ENCODE measurements at regions not wholly inside any gene's neighbourhood (a gene's known extent, or its start where the extent isn't known, plus 50 kb on each side); places are given as distances from the start of the nearest gene placed in this dataset.
"Not testable (repeated sequence)": the region's sequence is repeated elsewhere in the genome, so short reads cannot be mapped to it uniquely, and the experiment has no call there.

DNA sequence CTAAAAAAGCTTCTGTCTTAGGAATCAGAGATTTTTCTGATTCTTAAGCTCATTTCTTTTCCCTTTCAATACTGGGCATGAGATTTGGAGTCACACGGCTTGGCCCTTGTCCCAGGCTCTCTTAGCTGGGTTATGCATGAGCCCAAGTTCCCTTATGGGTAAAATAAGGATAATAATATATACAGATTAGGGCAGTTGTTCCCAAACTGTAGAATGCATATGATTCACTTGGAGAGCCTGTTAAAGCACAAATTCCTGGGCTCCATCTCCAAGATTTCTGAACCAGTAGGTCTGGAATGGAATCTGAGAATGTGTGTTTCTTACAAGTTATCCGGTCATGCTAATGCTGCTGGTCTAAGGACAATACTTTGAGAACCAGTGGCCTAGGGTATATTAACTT is 154.0 kb downstream of the REEP3 start:
- DNase-seq (ENCODE audit: low spot score) (no peak), FAIRE-seq (no peak)

DNA sequence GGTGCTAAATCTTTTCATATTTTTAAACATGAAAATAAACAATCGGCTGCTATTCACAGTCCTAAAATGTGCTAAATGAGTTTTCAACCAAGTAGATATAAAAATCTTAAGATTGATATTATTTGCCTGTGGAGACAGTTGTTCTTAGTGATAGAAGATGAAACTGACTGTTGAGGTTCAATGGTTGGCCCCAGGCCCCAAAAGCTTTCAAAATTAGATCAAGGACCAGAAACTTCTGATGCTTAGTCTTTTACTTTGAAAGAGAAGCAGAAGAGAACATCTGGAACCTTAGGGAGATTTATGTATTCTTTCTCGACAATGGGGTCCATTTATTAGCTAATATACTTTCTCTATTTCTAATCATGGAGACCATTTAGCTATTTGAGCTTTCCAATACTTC is 155.8 kb downstream of the REEP3 start:
- FAIRE-seq, result no peak
- DNase-seq (ENCODE audit: low spot score), result no peak

DNA sequence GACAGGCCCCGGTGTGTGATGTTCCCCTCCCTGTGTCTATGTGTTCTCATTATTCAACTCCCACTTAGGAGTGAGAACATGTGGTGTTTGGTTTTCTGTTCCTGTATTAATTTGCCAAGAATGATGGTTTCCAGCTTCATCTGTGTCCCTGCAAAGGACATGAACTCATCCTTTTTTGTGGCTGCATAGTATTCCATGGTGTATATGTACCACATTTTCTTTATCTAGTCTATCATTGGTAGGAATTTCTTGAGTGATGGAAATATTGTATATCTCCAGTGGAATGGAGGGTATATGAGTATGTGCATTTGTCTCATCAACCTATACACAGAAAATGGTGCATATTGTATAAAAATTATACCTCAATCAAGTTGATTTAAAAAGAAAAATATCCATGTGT is 159.3 kb downstream of the REEP3 start:
- not testable (repeated sequence) for FAIRE-seq; DNase-seq (ENCODE audit: low spot score)

- FAIRE-seq, result no peak
- DNase-seq (ENCODE audit: low spot score), result no peak
These were observed 160.9 kb downstream of the REEP3 start for GRCh38 chr10:63681993-63682697.

DNA sequence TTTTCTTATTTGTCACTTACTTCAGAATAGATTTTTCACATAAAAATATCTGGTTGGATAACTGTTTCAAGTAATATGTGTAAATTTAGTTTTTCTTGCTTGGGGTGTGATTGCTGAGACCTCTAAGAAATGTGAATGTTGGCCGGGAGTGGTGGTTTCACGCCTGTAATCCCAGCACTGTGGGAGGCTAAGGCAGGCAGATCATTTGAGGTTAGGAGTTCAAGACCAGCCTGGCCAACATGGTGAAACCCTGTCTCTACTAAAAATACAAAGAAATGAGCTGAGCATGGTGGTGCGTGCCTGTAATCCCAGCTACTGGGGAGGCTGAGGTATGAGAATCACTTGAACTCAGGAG is 161.5 kb downstream of the REEP3 start:
- DNase-seq (ENCODE audit: low spot score); FAIRE-seq: not testable (repeated sequence)

DNA sequence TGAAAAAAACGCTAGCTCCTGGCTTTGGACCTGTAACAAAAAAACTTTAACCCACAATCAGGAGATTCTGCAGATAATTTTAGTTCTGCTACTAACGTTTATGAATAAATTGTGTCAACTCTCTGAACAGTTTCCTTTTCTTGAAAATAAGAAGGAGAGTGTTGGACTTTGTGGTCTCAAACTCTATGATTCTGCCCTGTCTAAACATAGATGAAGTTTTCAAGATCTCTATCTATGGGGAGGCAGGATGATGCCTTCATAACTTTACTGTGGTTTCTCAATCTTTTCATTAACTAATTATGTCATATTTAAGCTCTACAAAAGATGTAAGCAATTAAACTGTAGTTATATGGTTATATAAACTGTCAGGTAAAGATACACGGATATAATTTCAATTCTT is 162.0 kb downstream of the REEP3 start:
- DNase-seq (ENCODE audit: low spot score), result no peak
- no peak for FAIRE-seq

- DNase-seq (ENCODE audit: low spot score) (no peak), FAIRE-seq (no peak)
These were observed 162.5 kb downstream of the REEP3 start for GRCh38 chr10:63683686-63684085.

- DNase-seq (ENCODE audit: low spot score) (no peak), FAIRE-seq (no peak)
These were observed 163.2 kb downstream of the REEP3 start for GRCh38 chr10:63684257-63684936.

- DNase-seq (ENCODE audit: low spot score) (no peak), FAIRE-seq (no peak)
These were observed 168.6 kb downstream of the REEP3 start for GRCh38 chr10:63689768-63690167.

- DNase-seq (ENCODE audit: low spot score) (no peak), FAIRE-seq (no peak)
These were observed 171.2 kb downstream of the REEP3 start for GRCh38 chr10:63692220-63692896.

DNA sequence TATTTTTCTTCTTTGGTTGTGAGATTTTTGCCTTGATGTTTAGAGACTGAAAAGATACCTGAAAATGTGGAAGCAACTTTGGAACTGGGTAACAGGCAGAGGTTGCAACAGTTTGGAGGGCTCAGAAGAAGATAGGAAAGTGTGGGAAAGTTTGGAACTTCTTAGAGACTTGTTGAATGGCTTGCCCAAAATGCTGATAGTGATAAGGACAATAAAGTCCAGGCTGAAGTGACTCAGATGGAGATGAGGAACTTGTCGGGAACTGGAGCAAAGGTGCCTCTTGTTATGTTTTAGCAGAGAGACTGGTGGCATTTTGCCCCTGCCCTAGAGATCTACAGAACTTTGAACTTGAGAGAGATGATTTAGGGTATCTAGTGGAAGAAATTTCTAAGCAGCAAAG is 171.8 kb downstream of the REEP3 start:
- not testable (repeated sequence) for FAIRE-seq; DNase-seq (ENCODE audit: low spot score)

DNA sequence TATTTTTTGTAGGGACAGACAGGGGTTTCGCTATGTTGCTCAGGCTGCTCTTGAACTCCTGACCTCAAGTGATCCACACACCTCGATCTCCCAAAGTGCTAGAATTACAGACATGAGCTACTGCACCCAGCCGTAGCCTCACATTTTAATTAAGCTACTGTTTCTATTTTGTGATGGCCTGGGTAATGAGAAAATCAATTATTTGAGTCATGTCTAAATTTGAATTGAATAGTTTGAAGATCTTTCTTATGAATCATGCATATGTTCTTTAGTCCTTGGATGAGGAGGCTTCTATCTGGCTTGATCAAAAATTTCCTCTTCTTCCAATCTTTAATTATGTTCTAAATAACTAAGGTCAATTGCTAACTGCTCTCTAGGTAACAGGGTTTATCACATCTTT is 175.0 kb downstream of the REEP3 start:
- FAIRE-seq, result no peak
- DNase-seq (ENCODE audit: low spot score), result no peak

- FAIRE-seq (no peak), DNase-seq (ENCODE audit: low spot score) (no peak)
These were observed 177.0 kb downstream of the REEP3 start for GRCh38 chr10:63697956-63698786.

GRCh38 chr10:63698787-63699150 is 177.6 kb downstream of the REEP3 start:
- DNase-seq (ENCODE audit: low spot score), result no peak
- no peak for FAIRE-seq

DNA sequence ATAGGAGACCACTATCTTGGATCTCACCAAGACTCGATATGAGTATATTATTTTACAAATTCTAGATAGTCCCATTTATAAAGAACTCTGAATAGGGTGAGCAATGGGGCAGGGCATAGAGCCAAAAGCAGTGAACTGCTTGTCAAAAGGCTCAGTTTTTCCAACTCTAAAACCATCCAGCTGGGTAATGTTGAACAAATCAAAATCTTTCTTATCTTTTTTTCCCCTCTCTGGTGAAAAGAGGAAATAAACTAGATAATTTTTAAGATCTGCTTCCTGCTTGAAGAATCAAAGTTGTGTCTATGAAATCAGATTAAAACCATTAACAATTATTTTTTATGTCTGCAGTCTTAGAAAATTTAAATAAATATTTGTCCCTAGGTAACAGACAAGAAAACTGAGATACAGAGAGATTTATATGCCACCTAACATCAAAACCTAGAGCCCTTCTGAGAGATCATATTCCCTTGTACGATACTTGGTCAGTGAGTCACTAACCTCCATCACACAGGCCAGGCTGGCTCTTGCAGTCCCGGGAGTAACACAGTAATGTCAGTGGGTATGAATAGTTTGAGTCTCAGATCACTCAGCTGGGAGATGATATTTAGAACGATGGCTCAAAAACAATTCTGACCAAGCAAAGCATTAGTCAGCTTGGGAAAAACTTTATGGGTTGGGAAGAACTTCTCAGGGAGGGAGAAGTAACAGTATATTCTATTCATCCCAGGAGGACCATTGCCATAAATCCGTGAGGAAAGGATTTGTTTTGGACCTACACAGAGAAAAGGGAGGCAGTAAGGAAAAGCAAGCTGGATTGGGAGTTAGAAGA is 178.8 kb downstream of the REEP3 start:
- peak; percentile 99 for FAIRE-seq
- peak; percentile 97 for DNase-seq (ENCODE audit: low spot score)

GRCh38 chr10:63700631-63701156 is 179.5 kb downstream of the REEP3 start:
- FAIRE-seq (no peak), DNase-seq (ENCODE audit: low spot score) (peak; percentile 24)

GRCh38 chr10:63702092-63702491 is 180.9 kb downstream of the REEP3 start:
- DNase-seq (ENCODE audit: low spot score), result no peak
- no peak for FAIRE-seq

GRCh38 chr10:63703113-63703670 is 182.0 kb downstream of the REEP3 start:
- DNase-seq (ENCODE audit: low spot score) (no peak), FAIRE-seq (no peak)

DNA sequence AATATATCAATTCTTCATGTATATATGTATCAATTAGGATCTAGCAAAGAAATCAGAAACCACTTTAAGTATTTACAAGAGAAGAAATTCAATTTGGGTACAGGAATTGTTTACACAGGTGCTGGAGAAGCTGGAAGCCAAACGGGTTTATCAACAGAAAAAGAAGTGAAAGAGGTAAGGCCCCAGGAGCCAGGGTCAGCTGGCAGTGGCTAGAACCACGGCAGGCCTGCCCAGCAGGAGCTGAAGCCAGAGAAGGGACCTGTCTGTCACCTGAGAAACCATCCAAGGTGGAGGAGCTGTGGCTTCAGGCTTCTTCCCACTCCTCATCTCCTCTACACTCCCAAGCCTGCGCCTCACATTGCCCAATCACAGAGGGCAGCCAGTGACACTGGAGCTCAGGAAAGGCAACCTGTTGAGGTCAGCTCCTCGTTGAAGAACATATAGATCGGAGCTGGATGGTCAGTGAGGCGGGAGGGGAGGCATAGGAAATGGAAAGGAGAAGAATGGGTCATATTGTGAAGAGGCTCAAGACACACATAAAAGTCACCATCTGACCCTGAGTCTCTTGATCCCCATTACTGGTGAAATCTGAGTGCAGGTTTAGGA is 182.6 kb downstream of the REEP3 start:
- FAIRE-seq, result no peak
- no peak for DNase-seq (ENCODE audit: low spot score)

All from RCC 7860 (cell line).